ENCODE measurements at regions not wholly inside any gene's neighbourhood (a gene's known extent, or its start where the extent isn't known, plus 50 kb on each side); places are given as distances from the start of the nearest gene placed in this dataset.
A peak's percentile ranks its signal among the peaks of the same experiment; 100 is the strongest.

DNA sequence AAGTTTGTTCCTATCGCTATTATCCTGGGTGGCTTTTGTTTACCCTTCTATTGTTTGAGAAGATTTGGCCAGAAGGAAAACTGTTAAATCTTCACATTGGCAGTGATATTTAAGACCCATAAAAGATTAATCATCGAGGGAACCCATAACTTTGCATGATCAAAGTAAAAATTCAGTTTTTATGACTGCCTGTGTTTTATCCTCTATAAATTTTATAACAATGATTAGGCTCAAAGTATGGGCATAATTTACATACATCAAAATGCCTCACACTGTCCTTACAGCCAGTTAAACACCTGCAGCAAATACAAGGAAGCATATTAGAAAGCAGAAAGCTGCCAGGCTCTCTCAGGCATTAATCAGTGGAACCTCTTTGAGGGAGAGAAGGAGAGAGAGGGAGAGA is 289.1 kb downstream of the ICOS start:
- no peak for DNase-seq (ENCODE audit: low spot score)

DNA sequence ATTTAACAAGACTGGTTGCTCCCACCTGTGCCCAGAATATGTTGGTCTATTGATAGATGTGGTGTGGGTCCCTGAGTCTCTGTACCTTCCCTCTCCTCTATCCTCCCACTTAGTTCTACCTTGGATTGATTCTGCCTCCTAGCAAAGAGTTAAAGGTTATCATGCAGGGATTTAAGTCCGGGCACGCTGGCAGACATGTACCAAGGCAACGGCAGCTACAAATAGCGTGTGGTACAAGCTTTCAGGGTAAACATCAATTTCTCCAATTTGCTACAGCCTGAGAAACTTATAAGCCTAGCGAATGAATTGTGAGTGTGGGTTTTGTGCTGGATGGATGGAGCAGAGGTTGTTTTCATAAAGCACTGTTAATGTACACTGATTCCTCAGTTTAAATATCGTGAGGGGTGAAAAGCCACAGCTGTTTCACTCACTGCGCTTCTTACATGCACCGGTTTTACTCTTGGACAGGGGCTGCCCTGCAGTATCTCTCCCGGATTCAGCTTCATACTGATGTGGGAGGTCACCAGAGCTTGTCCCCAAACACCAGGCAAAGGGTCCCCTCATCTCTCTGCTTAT is 289.8 kb downstream of the ICOS start:
- no peak for DNase-seq (ENCODE audit: low spot score)

- DNase-seq (ENCODE audit: low spot score) = no peak
These were observed 291.8 kb downstream of the ICOS start for GRCh38 chr2:204228169-204228886.

- DNase-seq (ENCODE audit: low spot score) = no peak
These were observed 297.7 kb downstream of the ICOS start for GRCh38 chr2:204234248-204234647.

GRCh38 chr2:204234879-204235278 is 298.3 kb downstream of the ICOS start:
- DNase-seq (ENCODE audit: low spot score) = no peak

- no peak for DNase-seq (ENCODE audit: low spot score)
These were observed 300.9 kb downstream of the ICOS start for GRCh38 chr2:204237416-204237815.

DNA sequence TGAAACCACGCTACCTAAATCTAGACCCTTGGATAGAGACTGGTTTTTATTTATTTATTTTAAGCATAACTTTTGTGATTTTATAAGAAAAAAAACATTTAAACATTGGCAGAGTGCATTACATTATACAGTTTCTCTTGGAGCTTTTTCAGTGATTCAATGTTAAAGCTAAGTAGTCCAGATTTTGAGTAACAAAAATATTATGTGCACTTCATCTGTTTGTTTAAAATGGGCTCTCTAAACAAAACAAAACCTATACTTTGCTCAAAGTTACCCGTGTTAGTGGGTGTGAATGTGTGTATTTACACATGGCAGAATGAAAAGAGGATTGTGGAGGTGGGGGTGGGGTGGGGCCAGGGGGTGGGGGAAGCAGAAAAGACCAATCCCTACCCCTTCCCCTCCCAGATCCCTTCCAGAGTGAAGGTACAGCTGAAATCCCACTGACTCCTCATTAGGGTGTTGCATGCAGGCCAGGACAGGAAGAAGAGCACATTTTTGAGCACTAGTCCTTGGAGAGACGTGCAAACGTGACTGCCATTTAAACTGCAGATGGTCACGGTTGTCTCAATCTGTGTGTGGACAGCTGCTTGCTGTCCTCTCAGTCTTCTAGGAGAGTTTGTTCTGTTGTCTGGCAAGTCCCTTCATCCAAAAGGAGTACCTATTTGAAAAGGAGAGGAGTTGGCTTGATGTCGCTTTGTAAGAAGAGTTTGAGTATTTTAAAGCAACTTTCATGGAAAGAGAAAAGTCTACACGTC is 303.0 kb downstream of the ICOS start:
- DNase-seq (ENCODE audit: low spot score) = no peak

DNA sequence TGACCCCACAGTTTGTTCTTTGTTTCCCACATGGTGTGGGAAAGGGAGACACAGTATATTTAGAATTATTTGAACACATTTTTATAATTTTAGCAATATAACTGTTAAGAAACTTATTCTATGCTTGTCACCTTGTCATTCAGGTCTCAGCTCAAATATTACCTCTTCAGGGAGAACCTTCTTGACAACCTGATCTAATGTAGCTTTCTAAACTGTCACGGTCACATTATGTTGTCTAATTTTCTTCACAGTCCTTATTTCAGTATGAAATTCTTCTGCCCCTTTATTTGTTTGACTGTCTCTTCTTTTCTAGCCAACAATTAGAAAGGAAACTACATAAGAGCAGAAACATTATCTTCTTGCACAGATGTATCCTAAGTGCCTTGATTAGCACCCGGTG is 304.3 kb upstream of the PARD3B start:
- DNase-seq (ENCODE audit: low spot score) = no peak

- DNase-seq (ENCODE audit: low spot score) = no peak
These were observed 295.8 kb upstream of the PARD3B start for GRCh38 chr2:204249437-204249836.

DNA sequence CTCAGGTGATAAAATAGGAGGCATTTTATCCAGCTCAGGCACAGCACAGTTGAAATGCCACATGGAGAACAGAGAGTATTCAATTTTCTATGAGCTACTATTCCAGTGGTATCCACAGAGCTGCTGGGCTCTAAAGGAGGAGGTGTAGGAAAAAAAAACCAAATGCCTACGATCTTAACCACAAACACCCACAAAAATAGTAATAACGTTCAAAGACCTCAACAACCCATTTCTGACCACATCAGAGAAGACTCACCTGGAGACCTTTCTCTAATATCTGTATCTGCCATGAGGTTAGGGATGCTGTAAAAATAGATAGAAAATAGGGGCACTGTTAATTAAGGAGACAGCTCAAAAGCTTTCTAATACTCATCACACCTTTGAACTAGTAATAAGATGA is 294.6 kb upstream of the PARD3B start:
- no peak for DNase-seq (ENCODE audit: low spot score)

DNA sequence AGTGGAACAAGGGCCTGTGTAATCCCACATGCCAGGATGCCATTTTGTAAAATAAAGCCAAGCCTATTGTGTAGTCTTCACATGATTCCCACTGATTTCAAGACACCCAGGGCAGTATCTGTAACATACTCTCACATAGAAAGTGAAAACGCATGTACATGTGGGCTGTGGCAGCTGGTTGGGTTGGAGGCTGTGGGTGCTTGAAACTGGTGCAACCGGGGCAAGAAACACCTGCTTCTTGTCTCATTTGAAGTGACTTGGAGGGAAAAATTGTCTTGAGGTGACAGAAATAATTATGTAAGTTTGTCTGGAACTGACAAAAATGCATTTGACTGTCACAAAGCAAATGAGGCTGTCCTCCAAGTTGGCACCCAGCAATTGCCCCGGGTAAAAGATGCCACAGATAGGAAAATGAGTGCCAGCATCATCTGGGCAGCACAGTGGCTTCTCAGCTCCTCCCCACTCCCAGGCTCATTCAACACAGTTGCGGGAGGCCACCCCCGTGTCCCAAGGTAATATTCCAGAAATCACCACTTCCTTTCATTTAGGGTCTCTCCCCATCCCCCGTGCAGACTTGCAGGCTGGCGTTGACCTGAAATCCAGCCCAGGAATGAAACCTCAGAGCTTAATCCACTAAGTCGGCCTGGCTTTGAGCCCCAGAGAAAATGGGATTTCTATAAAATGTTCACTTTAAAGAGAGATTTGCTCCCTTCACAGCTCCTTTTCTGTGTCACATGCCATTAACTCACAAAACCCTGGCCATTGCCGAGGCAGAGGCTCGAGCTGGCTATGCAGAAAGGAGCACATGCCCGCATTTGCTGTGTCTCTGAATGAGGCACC is 293.9 kb upstream of the PARD3B start:
- no peak for DNase-seq (ENCODE audit: low spot score)

DNA sequence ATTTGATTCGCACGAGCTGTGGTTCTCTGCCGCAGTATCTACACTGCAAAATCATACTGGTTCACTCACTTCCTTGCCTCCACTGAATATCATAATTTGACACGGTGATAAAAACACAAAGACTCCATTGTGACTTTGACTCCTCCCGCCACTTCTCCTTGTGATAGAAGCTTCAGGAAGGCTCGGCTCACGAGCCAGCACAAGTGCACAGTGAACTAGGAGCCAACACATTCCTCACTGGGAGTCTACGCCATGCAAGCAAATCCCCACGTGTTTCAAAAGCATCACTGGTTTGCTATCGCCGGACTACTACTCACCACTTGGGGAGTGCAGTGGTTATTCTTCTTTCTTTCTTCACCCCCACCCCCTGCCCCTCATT is 293.3 kb upstream of the PARD3B start:
- no peak for DNase-seq (ENCODE audit: low spot score)

DNA sequence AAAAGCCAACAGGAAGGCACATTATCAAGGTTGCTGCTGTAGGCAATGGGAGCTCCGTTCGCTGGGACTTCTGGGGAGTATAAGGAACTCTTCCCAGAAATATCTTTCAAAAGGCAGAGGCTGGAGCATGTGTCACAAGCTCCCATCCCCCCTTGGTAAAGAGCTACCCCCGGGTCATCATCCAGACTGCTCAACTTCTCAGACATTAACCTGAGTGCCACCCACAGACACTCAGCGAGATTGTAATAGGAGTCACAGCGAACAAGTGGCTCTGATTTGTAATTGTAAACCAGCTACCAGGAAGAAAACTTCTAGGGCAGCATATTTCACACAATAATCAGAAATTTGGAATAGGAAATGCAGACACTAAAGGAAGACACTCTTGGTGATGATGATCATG is 290.2 kb upstream of the PARD3B start:
- DNase-seq (ENCODE audit: low spot score) = no peak

GRCh38 chr2:204255526-204255925 is 289.7 kb upstream of the PARD3B start:
- no peak for DNase-seq (ENCODE audit: low spot score)

DNA sequence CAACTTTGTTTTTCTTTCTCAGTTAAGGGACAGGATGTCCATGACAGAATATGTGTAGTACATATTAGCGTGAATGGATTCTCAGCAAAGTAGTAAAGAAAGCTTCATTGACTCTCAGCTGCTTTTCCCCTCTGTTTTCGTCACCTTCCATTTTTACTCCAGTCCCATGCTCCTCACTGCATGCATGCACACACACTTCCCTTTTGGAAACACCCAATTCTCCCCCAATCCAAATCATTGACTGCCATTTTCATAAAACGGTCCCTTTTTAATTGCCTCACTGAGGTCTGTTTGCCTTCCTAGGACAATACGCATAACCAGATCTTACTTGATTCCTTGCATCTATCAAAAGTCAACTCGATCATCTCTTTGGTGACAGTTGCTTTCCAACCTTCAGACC is 287.5 kb upstream of the PARD3B start:
- no peak for DNase-seq (ENCODE audit: low spot score)

DNA sequence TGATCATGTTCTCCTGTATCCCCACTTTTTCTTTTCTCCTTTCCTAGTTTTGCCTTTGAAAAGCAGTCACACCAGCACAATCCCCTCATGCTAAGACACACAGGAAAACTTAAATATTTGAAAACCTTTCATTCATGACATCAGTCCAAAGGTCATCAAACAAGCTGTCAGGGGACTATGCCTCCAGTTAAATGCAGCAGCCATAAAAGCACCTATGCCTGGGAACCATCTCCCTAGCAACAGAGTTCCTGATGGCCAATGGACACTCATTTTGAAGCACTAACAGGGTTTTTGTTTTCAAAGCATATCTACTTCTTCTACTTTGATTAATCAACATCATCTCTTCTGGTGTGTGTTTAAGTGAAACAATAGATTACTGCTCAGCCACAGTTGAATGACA is 286.4 kb upstream of the PARD3B start:
- DNase-seq (ENCODE audit: low spot score) = no peak

DNA sequence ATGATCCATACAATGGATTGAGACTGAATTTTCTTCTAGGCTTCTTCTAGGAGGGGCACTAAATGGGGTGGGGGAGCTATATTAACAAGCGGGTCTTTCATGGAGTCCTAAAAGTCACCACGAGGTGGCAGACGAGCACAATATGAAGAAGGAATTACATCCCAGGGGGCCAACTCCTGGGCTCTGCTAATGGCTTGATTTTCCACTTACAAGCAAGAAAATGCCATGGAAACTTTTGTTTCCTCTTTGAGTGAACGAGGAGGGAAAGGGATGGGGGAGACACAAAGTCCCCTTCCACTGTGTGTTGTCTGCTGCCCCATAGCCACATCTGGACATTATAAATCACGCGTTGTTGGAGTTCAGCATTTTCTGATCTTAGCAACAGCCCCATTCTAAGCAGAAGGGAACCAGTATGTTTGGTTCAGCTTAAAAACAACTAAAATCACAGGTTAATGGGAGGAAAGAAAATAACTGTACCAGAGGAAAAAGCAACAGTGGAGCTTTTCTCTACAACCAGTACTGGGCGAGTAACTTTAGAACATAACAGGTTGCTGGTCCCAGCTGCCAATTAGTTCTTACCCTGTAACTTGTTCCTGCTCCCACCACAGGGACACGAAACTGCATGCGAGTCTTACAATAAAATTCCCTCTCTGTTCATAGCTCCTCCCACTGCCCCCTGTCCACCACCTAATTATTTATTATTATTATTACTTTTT is 285.0 kb upstream of the PARD3B start:
- peak; percentile 70 for DNase-seq (ENCODE audit: low spot score)

DNA sequence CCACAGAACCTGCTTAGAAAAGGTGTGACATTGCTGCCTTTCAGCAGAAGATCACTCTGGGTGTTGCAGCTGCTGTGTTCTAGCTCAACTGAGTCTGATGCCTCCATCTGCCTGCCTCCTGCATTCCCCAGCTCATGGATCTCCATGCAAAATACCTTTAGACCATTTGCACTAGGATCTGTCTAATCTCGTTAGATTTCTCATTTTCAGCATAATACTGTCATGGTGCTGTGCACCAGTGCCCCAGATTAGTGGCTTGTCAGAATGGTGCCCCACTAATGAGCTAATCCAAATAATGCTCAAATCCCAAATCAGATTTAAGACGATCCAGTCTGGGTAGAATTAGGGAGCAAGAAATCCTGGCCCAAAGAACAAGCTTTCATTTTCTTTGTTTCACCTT is 284.4 kb upstream of the PARD3B start:
- no peak for DNase-seq (ENCODE audit: low spot score)

DNA sequence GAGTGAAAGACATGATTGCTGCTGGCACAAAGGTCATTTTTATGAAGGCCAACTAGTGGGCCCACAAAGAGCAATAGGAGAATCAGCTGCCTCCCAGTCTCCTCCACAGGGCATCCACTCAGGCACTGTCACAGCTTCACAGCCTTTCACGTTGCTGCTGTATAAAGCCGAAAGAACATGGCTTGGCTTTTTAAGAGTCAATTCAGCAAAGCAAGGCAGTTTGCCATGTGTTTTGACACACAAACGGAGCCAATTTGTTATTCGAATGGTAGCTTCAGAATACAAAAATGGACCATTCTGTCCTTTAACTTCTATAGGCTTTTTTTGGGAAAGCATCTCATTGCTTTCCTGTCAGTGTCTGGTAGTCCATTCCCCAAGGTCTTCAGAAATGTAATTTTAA is 283.4 kb upstream of the PARD3B start:
- no peak for DNase-seq (ENCODE audit: low spot score)

- no peak for DNase-seq (ENCODE audit: low spot score)
These were observed 281.2 kb upstream of the PARD3B start for GRCh38 chr2:204264085-204264553.

DNA sequence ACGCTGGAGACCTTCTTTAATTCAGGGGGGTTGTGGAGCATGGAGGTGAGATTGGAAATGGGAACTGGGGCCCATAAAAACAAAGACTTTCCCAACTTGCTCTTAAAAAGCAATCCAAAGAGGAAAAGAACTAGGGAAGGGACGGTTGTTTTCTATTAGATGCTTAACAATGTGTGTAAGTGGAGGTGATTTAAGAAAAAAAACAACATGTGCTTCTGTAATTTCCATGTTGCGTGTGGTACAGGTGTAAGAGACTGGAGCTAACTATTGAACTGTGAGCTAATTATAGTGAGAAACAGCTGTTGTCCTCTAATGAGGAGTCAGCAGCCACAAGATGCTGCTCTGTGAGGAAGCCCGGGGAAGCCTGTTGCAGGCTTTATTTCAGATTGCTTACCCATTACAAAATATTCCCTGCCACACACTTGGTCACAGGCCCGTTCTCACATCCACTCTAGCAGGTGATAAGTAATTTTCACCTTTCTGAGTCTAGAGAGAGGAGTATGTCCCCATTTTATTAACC is 280.6 kb upstream of the PARD3B start:
- DNase-seq (ENCODE audit: low spot score) = no peak
